Astrocyte of the spinal cord (primary cell): ENCODE measurements at regions not wholly inside any gene's neighbourhood (a gene's known extent, or its start where the extent isn't known, plus 50 kb on each side); places are given as distances from the start of the nearest gene placed in this dataset.

Experiments
- DNase-seq: peaks from one replicate; pipeline ENCODE4 v3.0.0; 2011; ENCODE audit warnings: low read depth, low spot score
- H3K4me3 ChIP-seq: 2 replicates; pipeline ENCODE4 v1.5.1; 2011; ENCODE audit warnings: low read depth, mild to moderate bottlenecking, low read length, moderate library complexity
- CTCF ChIP-seq: IDR thresholded peaks from 2 replicates; pipeline ENCODE4 v1.5.1; 2012; ENCODE audit warnings: low read depth, mild to moderate bottlenecking, low read length, inconsistent platforms
- in situ Hi-C: cut with HindIII; loops from 2 replicates; pipeline ENCODE4 v1.10.0; 2017; ENCODE audit warnings: low sequenced_read_pairs

- in situ Hi-C loops = no loop called here
- TF ChIP-seq CTCF = no peak
- no peak overlapping the region for H3K4me3 ChIP-seq
- no peak for DNase-seq
Measured at GRCh38 chr4:13876940-13877339, 249.4 kb upstream of the BOD1L1 start.

GRCh38 chr4:13877626-13878025 lies 250.1 kb upstream of the BOD1L1 start:
- in situ Hi-C loops = no loop called here
- no peak for DNase-seq
- no peak overlapping the region for H3K4me3 ChIP-seq
- no peak for TF ChIP-seq CTCF

- DNase-seq = no peak
- in situ Hi-C loops = no loop called here
- no peak overlapping the region for H3K4me3 ChIP-seq
- TF ChIP-seq CTCF = peak; percentile 37
Measured at GRCh38 chr4:13881892-13882291, 254.4 kb upstream of the BOD1L1 start.

DNA sequence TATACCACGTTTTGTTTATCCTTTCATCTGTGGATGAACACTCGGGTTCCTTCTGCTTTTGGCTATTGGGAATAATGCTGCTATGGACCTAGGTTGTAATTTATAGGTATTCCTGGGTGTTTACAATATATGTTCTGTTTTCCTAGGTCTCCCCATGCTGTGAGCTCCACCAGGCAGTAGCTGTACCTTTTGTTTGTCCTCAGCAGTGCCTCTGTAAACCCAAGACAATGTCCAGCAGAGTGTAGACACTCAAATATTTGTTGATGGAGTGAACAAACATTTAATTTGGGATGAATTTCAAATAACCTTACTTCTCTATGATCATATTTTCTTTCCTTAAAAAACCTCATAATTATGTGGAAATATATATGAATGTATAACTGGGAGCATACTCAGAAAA lies 259.5 kb upstream of the BOD1L1 start:
- DNase-seq = no peak
- no peak overlapping the region for H3K4me3 ChIP-seq
- in situ Hi-C loops = no loop called here
- no peak for TF ChIP-seq CTCF

- in situ Hi-C loops = no loop called here
Measured at GRCh38 chr4:13888112-13888511, 260.6 kb upstream of the BOD1L1 start.

GRCh38 chr4:13891544-13891939 lies 264.0 kb upstream of the BOD1L1 start:
- in situ Hi-C loops = no loop called here

More at GRCh38 chr4:13888112-13888511, 260.6 kb upstream of the BOD1L1 start:
- no peak overlapping the region for H3K4me3 ChIP-seq
- no peak for TF ChIP-seq CTCF
- peak; percentile 92 for DNase-seq

More at GRCh38 chr4:13891544-13891939, 264.0 kb upstream of the BOD1L1 start:
- H3K4me3 ChIP-seq = no peak overlapping the region
- peak; percentile 80 for DNase-seq
- no peak for TF ChIP-seq CTCF
